ENCODE measurements at regions not wholly inside any gene's neighbourhood (a gene's known extent, or its start where the extent isn't known, plus 50 kb on each side); places are given as distances from the start of the nearest gene placed in this dataset.

GRCh38 chr3:177579419-177579818 is 382.1 kb upstream of the TBL1XR1 start:
- TF ChIP-seq, protein P1, sequence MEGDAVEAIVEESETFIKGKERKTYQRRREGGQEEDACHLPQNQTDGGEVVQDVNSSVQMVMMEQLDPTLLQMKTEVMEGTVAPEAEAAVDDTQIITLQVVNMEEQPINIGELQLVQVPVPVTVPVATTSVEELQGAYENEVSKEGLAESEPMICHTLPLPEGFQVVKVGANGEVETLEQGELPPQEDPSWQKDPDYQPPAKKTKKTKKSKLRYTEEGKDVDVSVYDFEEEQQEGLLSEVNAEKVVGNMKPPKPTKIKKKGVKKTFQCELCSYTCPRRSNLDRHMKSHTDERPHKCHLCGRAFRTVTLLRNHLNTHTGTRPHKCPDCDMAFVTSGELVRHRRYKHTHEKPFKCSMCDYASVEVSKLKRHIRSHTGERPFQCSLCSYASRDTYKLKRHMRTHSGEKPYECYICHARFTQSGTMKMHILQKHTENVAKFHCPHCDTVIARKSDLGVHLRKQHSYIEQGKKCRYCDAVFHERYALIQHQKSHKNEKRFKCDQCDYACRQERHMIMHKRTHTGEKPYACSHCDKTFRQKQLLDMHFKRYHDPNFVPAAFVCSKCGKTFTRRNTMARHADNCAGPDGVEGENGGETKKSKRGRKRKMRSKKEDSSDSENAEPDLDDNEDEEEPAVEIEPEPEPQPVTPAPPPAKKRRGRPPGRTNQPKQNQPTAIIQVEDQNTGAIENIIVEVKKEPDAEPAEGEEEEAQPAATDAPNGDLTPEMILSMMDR (IDR thresholded peaks at IDR 0.05; ENCODE audit: extremely low read depth, missing control alignments) = no peak
- no peak for DNase-seq (ENCODE audit: low spot score)

DNA sequence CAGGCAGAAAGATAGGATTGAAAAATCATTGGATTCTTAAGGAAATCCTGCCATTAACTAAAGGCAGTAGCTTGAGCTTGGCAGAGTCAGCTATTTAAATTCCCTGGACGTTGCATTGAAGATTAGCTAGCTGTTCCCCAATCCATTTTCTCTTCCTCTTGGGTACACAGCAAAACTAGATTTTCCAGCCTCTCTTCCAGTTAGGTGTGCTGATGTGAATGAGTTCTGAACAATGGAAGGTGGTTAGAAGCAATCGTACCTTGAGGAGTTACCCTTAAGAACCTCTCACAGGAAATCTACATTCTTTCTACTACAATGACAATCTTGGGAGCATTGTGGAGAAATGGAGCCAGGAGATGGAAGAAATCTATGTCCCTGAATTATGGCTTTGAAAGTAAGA is 383.2 kb upstream of the TBL1XR1 start:
- no peak for DNase-seq (ENCODE audit: low spot score)
- TF ChIP-seq, protein P1 (IDR thresholded peaks at IDR 0.05; ENCODE audit: extremely low read depth, missing control alignments) = no peak

DNA sequence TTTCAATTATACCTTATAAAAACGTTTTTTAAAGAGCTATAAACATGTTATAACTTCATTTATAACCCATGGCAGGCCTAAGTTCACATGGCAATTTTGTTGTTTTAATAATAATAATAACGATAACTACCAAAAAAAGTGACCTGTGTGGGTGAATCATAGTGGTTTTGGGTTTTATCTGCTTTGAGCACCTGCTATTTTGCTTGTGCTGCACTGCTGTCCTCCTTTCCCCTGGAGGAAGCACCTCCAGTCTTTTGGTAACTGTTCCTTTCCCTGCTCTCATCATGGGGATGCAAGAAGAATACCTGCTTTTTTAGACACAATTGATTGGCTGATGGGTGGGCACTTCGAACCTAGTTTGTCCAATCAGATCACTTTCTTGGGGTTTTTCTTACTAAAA is 388.0 kb upstream of the TBL1XR1 start:
- TF ChIP-seq, protein P1 (IDR thresholded peaks at IDR 0.05; ENCODE audit: extremely low read depth, missing control alignments) = no peak
- no peak for DNase-seq (ENCODE audit: low spot score)

DNA sequence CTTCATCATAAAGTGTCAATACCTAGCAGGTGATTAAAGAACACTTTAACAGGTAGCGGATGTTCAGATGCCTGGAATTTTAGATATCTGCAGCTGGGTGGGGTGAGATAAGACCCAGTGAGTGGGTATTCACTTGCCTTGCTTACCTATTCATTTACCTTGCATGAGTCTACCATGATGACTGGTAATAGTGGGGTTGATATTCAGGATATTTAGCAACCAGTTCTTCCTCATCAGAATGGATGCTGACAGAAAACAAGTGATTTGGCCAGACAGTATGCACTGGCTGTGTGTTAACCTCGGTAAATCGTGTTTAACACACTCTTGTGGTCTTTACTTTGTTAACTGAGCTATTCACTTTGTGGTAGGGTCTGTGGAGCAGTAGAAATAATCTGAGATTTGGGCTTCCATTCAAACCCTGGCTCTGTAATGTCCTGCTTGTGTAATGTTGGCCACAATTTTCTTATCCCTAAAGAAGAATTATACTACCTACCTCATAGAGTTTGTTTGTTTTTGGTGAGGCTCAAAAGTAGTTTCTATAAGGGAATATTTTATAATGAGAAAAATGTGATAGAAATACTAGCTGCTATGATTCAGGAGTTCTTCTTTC is 391.9 kb upstream of the TBL1XR1 start:
- no peak for DNase-seq (ENCODE audit: low spot score)
- TF ChIP-seq, protein P1 (IDR thresholded peaks at IDR 0.05; ENCODE audit: extremely low read depth, missing control alignments) = no peak

- TF ChIP-seq, protein P1 (IDR thresholded peaks at IDR 0.05; ENCODE audit: extremely low read depth, missing control alignments) = no peak
- DNase-seq (ENCODE audit: low spot score) = peak; percentile 28
Observed at GRCh38 chr3:177589911-177590381, 392.7 kb upstream of the TBL1XR1 start.

- no peak for DNase-seq (ENCODE audit: low spot score)
- TF ChIP-seq, protein P1 (IDR thresholded peaks at IDR 0.05; ENCODE audit: extremely low read depth, missing control alignments) = no peak
Observed at GRCh38 chr3:177590826-177591225, 393.5 kb upstream of the TBL1XR1 start.

DNA sequence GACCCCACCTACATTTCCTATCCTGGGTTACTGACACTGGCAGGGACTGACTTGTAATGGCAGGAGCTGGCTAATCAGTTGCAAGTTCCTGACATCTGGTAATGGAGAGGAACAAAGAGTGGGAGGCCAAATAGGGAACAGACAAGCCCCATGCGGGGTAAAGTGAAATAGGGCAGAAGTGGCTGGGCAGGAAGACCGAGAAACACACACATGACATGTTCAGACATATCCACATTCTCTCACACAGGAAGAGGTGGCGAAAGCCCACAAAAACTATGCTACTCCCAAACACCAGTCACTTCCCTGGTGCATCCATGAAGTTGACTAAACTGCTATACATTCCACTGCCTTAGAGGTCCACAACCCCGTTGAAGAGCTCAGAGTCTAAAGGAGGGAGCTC is 394.1 kb upstream of the TBL1XR1 start:
- TF ChIP-seq, protein P1 (IDR thresholded peaks at IDR 0.05; ENCODE audit: extremely low read depth, missing control alignments) = no peak
- no peak for DNase-seq (ENCODE audit: low spot score)
